Fibroblast of pulmonary artery (primary cell): ENCODE measurements at regions not wholly inside any gene's neighbourhood (a gene's known extent, or its start where the extent isn't known, plus 50 kb on each side); places are given as distances from the start of the nearest gene placed in this dataset.

Source experiments
- DNase-seq: peaks from one replicate; pipeline ENCODE4 v3.0.0-alpha.2; 2010; ENCODE audit warnings: low read depth
- H3K4me3 ChIP-seq: replicated peaks from 2 replicates; pipeline ENCODE4 v1.5.1; 2011; ENCODE audit warnings: low read depth, mild to moderate bottlenecking, control low read depth, low read length, moderate library complexity
- CTCF ChIP-seq: IDR thresholded peaks from 2 replicates; pipeline ENCODE4 v1.5.1; 2011; ENCODE audit warnings: mild to moderate bottlenecking, control low read depth, low read length, inconsistent platforms; ENCODE audit errors: missing control alignments

DNA sequence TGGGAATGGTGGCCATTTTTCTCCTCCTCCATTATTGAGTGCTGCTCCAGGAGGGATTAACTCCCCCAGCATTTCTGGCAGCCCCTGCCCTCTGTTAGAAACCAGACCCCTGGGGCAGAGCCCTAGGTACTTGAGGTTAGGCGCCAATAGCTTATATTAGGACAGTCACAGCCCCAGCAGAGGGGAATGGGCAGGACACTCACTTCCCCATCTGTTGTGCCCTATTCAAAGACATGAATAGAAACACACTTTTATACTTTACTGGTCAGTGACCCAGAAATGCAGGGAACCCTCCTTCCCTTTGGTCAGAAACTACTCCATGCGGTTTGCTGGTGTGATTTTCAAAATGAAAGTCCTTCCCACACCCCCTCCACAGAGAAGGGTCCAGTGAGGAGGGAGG is 267.7 kb downstream of the PTBP2 start:
- TF ChIP-seq CTCF = no peak
- H3K4me3 ChIP-seq = no peak overlapping the region
- DNase-seq = no peak

GRCh38 chr1:96990136-96990535 is 268.6 kb downstream of the PTBP2 start:
- no peak for DNase-seq
- H3K4me3 ChIP-seq = no peak overlapping the region
- TF ChIP-seq CTCF = no peak

GRCh38 chr1:96991261-96991660 is 269.7 kb downstream of the PTBP2 start:
- H3K4me3 ChIP-seq = no peak overlapping the region
- TF ChIP-seq CTCF = no peak
- DNase-seq = no peak

DNA sequence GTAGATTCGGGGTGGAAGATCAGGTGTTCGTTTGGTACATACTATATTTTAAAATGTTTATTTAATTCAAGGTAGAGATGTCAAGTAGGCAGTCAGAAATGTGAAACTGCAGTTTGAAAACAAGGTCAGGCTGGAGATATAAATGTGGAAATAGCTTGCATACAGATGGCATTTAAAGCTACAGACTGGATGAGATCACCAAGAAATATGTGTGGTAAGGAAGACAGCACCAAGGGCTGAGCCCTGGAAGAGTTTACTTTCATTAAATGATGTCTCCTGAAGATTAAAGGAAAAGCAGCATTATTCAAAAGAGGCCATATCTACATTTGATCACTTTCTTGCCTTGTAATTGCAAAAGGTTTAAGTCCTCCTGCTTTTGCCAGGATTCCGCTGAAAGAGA is 271.3 kb downstream of the PTBP2 start:
- peak; percentile 29 for DNase-seq
- H3K4me3 ChIP-seq = no peak overlapping the region
- no peak for TF ChIP-seq CTCF

- DNase-seq = no peak
- TF ChIP-seq CTCF = no peak
- H3K4me3 ChIP-seq = no peak overlapping the region
Measured at GRCh38 chr1:96995351-96995750, 273.8 kb downstream of the PTBP2 start.

GRCh38 chr1:96996001-96996400 is 274.4 kb downstream of the PTBP2 start:
- TF ChIP-seq CTCF = no peak
- H3K4me3 ChIP-seq = no peak overlapping the region
- DNase-seq = no peak

DNA sequence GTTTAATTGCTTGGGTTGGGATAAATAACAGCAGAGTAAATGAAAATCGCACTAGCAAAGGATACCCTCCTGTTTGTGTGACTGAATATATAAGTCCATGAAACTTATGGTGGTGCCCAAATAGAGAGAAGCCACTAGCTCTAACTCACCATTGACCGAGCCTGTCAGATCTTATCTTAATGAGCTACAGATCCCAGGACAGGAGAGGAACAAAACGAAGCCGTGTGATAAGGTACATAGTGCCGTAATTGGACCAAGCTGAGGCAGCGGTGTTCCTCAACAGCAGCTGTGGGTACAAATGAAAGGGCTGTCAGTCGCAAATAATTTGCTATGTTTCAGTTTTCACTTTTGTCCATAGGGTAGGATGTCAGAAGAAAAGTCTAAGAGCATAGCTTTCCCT is 276.1 kb downstream of the PTBP2 start:
- TF ChIP-seq CTCF = no peak
- no peak for DNase-seq
- no peak overlapping the region for H3K4me3 ChIP-seq
